Heart left ventricle (tissue), 16 donors: ENCODE measurements at regions not wholly inside any gene's neighbourhood (a gene's known extent, or its start where the extent isn't known, plus 50 kb on each side); places are given as distances from the start of the nearest gene placed in this dataset.

Experiments
- ATAC-seq, 4 donors: fragments of 200-7000 bp; cut with Tn5 transposase; one replicate each; pipeline ENCODE4 v1.9.1; 2020 to 2022; ENCODE audit warnings: moderate library complexity in 4 of 4, mild to moderate bottlenecking in 3 of 4, moderate number of reproducible peaks in 1 of 4
- DNase-seq, 5 donors: peaks; one replicate each; pipeline ENCODE4 v3.0.0-alpha.2; 2020
- H3K27ac ChIP-seq, 12 donors: fragments of 200-600 bp; sonication (generic) in 4 of 12; one replicate each; pipeline versions ENCODE4 v1.5.0 to v1.8.0; 2016 to 2022; ENCODE audit warnings: mild to moderate bottlenecking in 2 of 12
- H3K27me3 ChIP-seq, 9 donors: fragments of 200-600 bp; sonication (generic) in 2 of 9; one replicate each; pipeline versions ENCODE4 v1.5.1 to v1.8.0; 2016 to 2022; ENCODE audit warnings: mild to moderate bottlenecking in 3 of 9
- H3K36me3 ChIP-seq, 9 donors: fragments of 200-600 bp; sonication (generic) in 2 of 9; one replicate each; pipeline versions ENCODE4 v1.5.0 to v1.8.0; 2018 to 2022; ENCODE audit warnings: mild to moderate bottlenecking in 2 of 9
- H3K4me1 ChIP-seq, 12 donors: fragments of 200-600 bp; sonication (generic) in 4 of 12; one replicate each; pipeline versions ENCODE4 v1.5.0 to v1.8.0; 2016 to 2022; ENCODE audit warnings: mild to moderate bottlenecking in 3 of 12
- H3K4me3 ChIP-seq, 12 donors: fragments of 200-600 bp; sonication (generic) in 4 of 12; one replicate each; pipeline versions ENCODE4 v1.5.0 to v1.8.0; 2017 to 2022; ENCODE audit warnings: mild to moderate bottlenecking in 9 of 12, moderate library complexity in 4 of 12
- H3K9me3 ChIP-seq, 12 donors: fragments of 200-600 bp; sonication (generic) in 4 of 12; one replicate each; pipeline versions ENCODE4 v1.5.0 to v1.8.0; 2016 to 2022; ENCODE audit warnings: mild to moderate bottlenecking in 1 of 12
- POLR2A ChIP-seq, 2 donors: fragments of 450-650 bp; IDR thresholded peaks; one replicate each; pipeline ENCODE4 v1.6.1; 2017; ENCODE audit warnings: antibody characterized with exemption in 2 of 2, mild to moderate bottlenecking in 2 of 2, moderate library complexity in 2 of 2
- WGBS, 4 donors: extraction: QIAGEN DNeasy Blood & Tissue Kit in 2 of 4; methylation state at CpG; one replicate each; pipeline versions ENCODE4 v1.1.5 to v1.1.7; 2013 to 2018; 5-methylcytosine and 5-hydroxymethylcytosine counted together
- intact Hi-C, 10 donors: fragments of 100-400 bp; cut with DNase I; formaldehyde crosslinking; loops; one replicate each; pipeline versions ENCODE4 v1.11.1 to v1.14.2; 2022
- TF ChIP-seq, protein P1 (sequence below), 12 donors: fragments of 200-600 bp; sonication (generic) in 4 of 12; IDR thresholded peaks; one replicate each; pipeline versions ENCODE4 v1.5.0 to v1.8.0; 2018 to 2022; ENCODE audit warnings: antibody characterized with exemption in 12 of 12, mild to moderate bottlenecking in 5 of 12
- donor health status: ischemic (EF 13 %, LVEDD 7.1; RV severe dilation, severe dysfunction).
- donor health status: healthy with polysubstance abuse.
- donor health status: DM: no; HTN: yes; CAD: no.
- donor health status: DM: no; HTN: no; CAD: no.
- donor health status: ischemic (EF 25% LVEDD 6.9; RV normal size, moderate dysfunction).
- donor health status: ischemic (EF 25% LVEDD 5.7; RV mildly dilated, moderate dysfunction).
- donor health status: healthy.
- donor health status: DM: yes; HTN: yes; CAD: no.
- donor health status: ischemic (EF 35%, LVEDD 5.7; RV mildly dilated, moderate dysfunction).
- donor health status: nonischemic (EF 11% LVEDD 7.7; RV severe dilation, severe dysfunction).
- donor health status: DM: yes; HTN: yes; CAD: no.
- donor health status: PGD.
- donor health status: ischemic (EF 29% LVEDD 5.4; RV normal size, mild dysfunction).
- donor health status: nonischemic (EF 23%, LVEDD 6.1; RV moderate dilation, normal function).

DNA sequence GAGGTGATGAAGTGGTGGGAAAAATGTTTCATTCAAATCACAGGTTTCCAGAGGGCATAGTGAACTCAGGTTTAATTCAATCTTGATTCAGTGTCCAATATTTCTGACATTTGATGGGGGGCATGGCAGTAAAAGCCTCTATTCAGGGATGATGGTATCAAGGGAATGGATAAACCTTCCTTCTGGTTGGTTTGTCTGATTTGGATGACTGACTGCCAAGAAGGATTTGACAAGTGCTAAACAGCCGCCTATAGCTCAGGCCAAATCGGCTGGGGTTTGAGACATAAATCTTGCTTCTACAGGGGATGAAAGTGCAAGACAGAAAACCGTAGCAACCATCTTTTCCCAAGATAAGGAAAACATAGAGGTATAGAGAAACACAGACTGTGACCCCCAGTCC is 121.8 kb upstream of the C11orf87 start:
- peaks cover 0 to 12% (median 4%) of the 10 kb centered on the region in 12 donors for H3K4me1 ChIP-seq
- H3K4me3 ChIP-seq: no peak overlapping the region
- DNase-seq: no peak
- intact Hi-C loops: loop anchor here in 2 of 10 donors (5.0 to 10.0 kb wide), 3 partner anchors 225 to 335 kb away; no protein-coding TSS in a partner anchor
- no peaks in the 10 kb centered on the region for H3K27me3 ChIP-seq
- ATAC-seq: no peak
- no peak for TF ChIP-seq POLR2A (IDR thresholded peaks at IDR 0.05)
- TF ChIP-seq, protein P1, sequence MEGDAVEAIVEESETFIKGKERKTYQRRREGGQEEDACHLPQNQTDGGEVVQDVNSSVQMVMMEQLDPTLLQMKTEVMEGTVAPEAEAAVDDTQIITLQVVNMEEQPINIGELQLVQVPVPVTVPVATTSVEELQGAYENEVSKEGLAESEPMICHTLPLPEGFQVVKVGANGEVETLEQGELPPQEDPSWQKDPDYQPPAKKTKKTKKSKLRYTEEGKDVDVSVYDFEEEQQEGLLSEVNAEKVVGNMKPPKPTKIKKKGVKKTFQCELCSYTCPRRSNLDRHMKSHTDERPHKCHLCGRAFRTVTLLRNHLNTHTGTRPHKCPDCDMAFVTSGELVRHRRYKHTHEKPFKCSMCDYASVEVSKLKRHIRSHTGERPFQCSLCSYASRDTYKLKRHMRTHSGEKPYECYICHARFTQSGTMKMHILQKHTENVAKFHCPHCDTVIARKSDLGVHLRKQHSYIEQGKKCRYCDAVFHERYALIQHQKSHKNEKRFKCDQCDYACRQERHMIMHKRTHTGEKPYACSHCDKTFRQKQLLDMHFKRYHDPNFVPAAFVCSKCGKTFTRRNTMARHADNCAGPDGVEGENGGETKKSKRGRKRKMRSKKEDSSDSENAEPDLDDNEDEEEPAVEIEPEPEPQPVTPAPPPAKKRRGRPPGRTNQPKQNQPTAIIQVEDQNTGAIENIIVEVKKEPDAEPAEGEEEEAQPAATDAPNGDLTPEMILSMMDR (IDR thresholded peaks at IDR 0.05): no peak
- H3K9me3 ChIP-seq: no peaks in the 10 kb centered on the region
- 74 to 90% (median 83%) methylated on average over 3 of the region's 3 CpGs for WGBS, 4 donors
- no peak overlapping the region for H3K27ac ChIP-seq
- H3K36me3 ChIP-seq: no peaks in the 10 kb centered on the region

DNA sequence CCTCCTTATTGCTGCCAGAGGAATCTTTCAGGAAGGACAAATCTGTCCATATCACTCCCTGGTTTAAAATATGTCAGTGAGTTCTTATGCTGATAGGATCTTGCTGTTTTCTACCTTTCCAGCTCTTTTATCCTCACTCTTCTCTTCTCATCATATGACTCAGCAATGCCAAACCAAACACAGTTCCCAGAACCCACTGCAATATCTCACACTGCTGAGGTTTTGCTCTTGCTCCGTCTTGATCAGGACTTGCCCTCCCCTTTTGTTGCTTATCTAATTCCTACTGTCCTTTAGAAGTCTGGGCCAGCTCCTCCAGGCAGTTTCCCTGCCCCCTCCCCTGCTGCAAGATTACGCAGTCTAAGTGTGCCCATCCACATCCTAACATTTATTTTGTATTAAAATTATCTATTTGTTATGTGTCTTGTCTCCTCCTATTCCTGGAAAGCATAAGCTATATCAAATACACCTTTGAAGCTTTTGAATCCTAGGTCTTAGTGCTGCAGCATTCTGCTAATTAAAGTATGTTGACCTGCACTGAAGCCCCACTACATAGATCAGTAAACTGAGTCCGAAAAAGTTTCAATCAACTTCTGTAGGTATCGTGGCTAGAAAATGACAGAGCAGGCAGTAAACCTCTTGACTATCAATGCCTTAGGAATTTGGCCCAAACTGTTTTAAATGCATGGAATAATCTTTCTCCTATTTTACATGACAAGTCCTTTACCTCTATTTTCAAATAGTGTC is 119.2 kb upstream of the C11orf87 start:
- Histone ChIP-seq H3K4me1 (peaks cover 0 to 12% (median 4%) of the 10 kb centered on the region in 12 donors), H3K36me3 (no peaks in the 10 kb centered on the region), H3K4me3 (no peak overlapping the region), H3K27ac (no peak overlapping the region), H3K9me3 (no peaks in the 10 kb centered on the region), H3K27me3 (no peaks in the 10 kb centered on the region)
- TF ChIP-seq, protein P1 (IDR thresholded peaks at IDR 0.05): no peak
- no peak for TF ChIP-seq POLR2A (IDR thresholded peaks at IDR 0.05)
- DNase-seq: no peak
- ATAC-seq: no peak
- intact Hi-C loops: loop anchor here in 2 of 10 donors (5.0 to 10.0 kb wide), 3 partner anchors 228 to 338 kb away; no protein-coding TSS in a partner anchor
- 70 to 83% (median 73%) methylated on average over 4 of the region's 4 CpGs for WGBS, 4 donors

DNA sequence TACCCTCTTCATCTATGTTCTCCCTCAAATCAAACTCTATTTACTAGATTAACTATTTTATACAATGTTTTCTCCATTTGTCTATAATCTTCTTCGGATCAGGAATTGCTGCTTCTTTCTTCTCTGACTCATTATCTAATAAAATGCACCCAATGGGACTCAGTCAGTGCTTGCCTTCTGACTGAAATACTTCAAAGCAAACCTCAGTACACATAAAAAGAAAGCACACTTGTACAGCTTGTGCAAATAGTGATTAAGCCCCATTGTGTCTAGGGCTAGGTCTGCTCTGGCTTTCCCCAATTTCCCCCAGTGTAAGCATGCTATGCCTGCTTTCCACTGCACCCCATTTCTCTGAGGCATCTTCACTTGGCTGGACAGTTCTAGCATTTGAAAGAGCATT is 118.6 kb upstream of the C11orf87 start:
- no peaks in the 10 kb centered on the region for H3K36me3 ChIP-seq
- DNase-seq: no peak
- no peak for TF ChIP-seq POLR2A (IDR thresholded peaks at IDR 0.05)
- TF ChIP-seq, protein P1 (IDR thresholded peaks at IDR 0.05): no peak
- intact Hi-C loops: loop anchor here in 2 of 10 donors (5.0 to 10.0 kb wide), 3 partner anchors 229 to 339 kb away; no protein-coding TSS in a partner anchor
- H3K4me1 ChIP-seq: peaks cover 0 to 12% (median 4%) of the 10 kb centered on the region in 12 donors
- H3K27me3 ChIP-seq: no peaks in the 10 kb centered on the region
- no peak for ATAC-seq
- H3K9me3 ChIP-seq: no peaks in the 10 kb centered on the region
- no peak overlapping the region for H3K4me3 ChIP-seq
- no peak overlapping the region for H3K27ac ChIP-seq
- 69 to 86% (median 77%) methylated on average over 1 of the region's 1 CpG for WGBS, 4 donors

DNA sequence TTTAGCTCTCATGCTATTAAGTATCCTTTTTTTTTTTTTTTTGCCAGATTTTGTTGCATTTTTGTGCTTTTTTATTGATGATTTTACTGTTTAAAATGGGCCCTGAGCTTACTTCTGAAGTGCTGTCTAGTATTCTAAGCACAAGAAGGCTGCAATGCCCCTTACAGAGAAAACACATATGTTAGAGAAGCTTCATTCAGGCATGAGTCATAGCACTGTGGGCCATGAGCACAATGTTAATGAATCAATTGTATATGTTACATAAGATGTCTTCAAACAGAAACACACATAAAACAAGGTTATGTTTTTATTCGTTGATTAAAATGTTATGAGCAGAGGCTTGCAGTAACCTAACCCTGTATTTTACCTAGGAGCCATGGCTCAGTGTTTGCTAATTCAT is 117.8 kb upstream of the C11orf87 start:
- ATAC-seq (no peak), DNase-seq (no peak)
- WGBS, 4 donors: 88 to 96% (median 91%) methylated on average over 1 of the region's 1 CpG
- Histone ChIP-seq H3K27ac (no peak overlapping the region), H3K4me3 (no peak overlapping the region), H3K9me3 (no peaks in the 10 kb centered on the region), H3K36me3 (no peaks in the 10 kb centered on the region), H3K4me1 (peaks cover 0 to 12% (median 4%) of the 10 kb centered on the region in 12 donors), H3K27me3 (no peaks in the 10 kb centered on the region)
- TF ChIP-seq POLR2A (IDR thresholded peaks at IDR 0.05): no peak
- TF ChIP-seq, protein P1 (IDR thresholded peaks at IDR 0.05): no peak
- intact Hi-C loops: loop anchor here in 2 of 10 donors (5.0 to 10.0 kb wide), 3 partner anchors 229 to 339 kb away; no protein-coding TSS in a partner anchor
